Stimulated activated CD8-positive, alpha-beta memory T cell treated with anti-CD3 and anti-CD28 coated beads, Interleukin-2, amount 100 ng/mL, for 1 hour (primary cell): ENCODE measurements at regions not wholly inside any gene's neighbourhood (a gene's known extent, or its start where the extent isn't known, plus 50 kb on each side); places are given as distances from the start of the nearest gene placed in this dataset.

Source experiments
- DNase-seq, 2 donors: peaks; one replicate each; pipeline ENCODE4 v3.0.0-alpha.2; 2020; ENCODE audit warnings: low read depth in 2 of 2

- no peak for DNase-seq
Observed at GRCh38 chr1:29753771-29754572, 517.6 kb downstream of the PTPRU start.

- DNase-seq: no peak
Observed at GRCh38 chr1:29753244-29753643, 516.9 kb downstream of the PTPRU start.

- DNase-seq: no peak
Observed at GRCh38 chr1:29752141-29752540, 515.8 kb downstream of the PTPRU start.

- no peak for DNase-seq
Observed at GRCh38 chr1:29749024-29749945, 513.0 kb downstream of the PTPRU start.

- DNase-seq: no peak
Observed at GRCh38 chr1:29747196-29747595, 510.9 kb downstream of the PTPRU start.

GRCh38 chr1:29746076-29746665, 509.8 kb downstream of the PTPRU start:
- DNase-seq: no peak

- no peak for DNase-seq
Observed at GRCh38 chr1:29744684-29745490, 508.6 kb downstream of the PTPRU start.

- no peak for DNase-seq
Observed at GRCh38 chr1:29743931-29744330, 507.6 kb downstream of the PTPRU start.

- no peak for DNase-seq
Observed at GRCh38 chr1:29743264-29743663, 506.9 kb downstream of the PTPRU start.

- DNase-seq: no peak
Observed at GRCh38 chr1:29739176-29739575, 502.9 kb downstream of the PTPRU start.

- no peak for DNase-seq
Observed at GRCh38 chr1:29736582-29737188, 500.4 kb downstream of the PTPRU start.

GRCh38 chr1:29732453-29732852, 496.1 kb downstream of the PTPRU start:
- DNase-seq: no peak

GRCh38 chr1:29730623-29731022, 494.3 kb downstream of the PTPRU start:
- DNase-seq: no peak

GRCh38 chr1:29729281-29729680, 493.0 kb downstream of the PTPRU start:
- DNase-seq: no peak

- no peak for DNase-seq
Observed at GRCh38 chr1:29728703-29729102, 492.4 kb downstream of the PTPRU start.

- DNase-seq: no peak
Observed at GRCh38 chr1:29725262-29725661, 488.9 kb downstream of the PTPRU start.

GRCh38 chr1:29722598-29722997, 486.3 kb downstream of the PTPRU start:
- DNase-seq: no peak

GRCh38 chr1:29719253-29719652, 482.9 kb downstream of the PTPRU start:
- DNase-seq: no peak

- DNase-seq: no peak
Observed at GRCh38 chr1:29718791-29719190, 482.5 kb downstream of the PTPRU start.

- DNase-seq: no peak
Observed at GRCh38 chr1:29716306-29716705, 480.0 kb downstream of the PTPRU start.

GRCh38 chr1:29713857-29714256, 477.5 kb downstream of the PTPRU start:
- DNase-seq: no peak
